PC-9 (cell line): ENCODE measurements at regions not wholly inside any gene's neighbourhood (a gene's known extent, or its start where the extent isn't known, plus 50 kb on each side); places are given as distances from the start of the nearest gene placed in this dataset.
"Not testable (repeated sequence)": the region's sequence is repeated elsewhere in the genome, so short reads cannot be mapped to it uniquely, and the experiment has no call there.

ENCODE experiments used
- BruUV-seq: library from RNA; stranded (reverse); fragments of 400-500 nt; replicated peaks from 2 replicates; lab custom pipeline; 2021; lab: Mats Ljungman, UMichigan
- CTCF ChIA-PET: fragments of 300-600 bp; sonication (Branson Sonifier 250); formaldehyde crosslinking; loops from one replicate; lab custom pipeline; 2022; ENCODE audit warnings: antibody characterized with exemption; lab: Charles Lee
- POLR2A ChIA-PET: fragments of 300-600 bp; sonication (Branson Sonifier 250); formaldehyde crosslinking; loops from one replicate; lab custom pipeline; 2022; ENCODE audit warnings: antibody characterized with exemption; ENCODE audit not compliant: unreplicated experiment; lab: Charles Lee
- DNase-seq, 2 experiments: peaks; one replicate each; pipeline versions ENCODE4 v3.0.0 to v3.0.0-alpha.2; 2015 to 2022; ENCODE audit warnings: mixed read lengths in 1 of 2
- H2AFZ ChIP-seq: fragments of 200-600 bp; sonication (generic); 2 replicates; pipeline ENCODE4 v1.8.1; 2017; ENCODE audit warnings: antibody characterized with exemption
- H3F3A ChIP-seq: fragments of 200-600 bp; sonication (generic); 2 replicates; pipeline ENCODE4 v1.8.1; 2017; ENCODE audit warnings: antibody characterized with exemption, mild to moderate bottlenecking, low read depth; ENCODE audit not compliant: insufficient read depth
- H3K27ac ChIP-seq: fragments of 200-600 bp; sonication (generic); 2 replicates; pipeline ENCODE4 v1.6.1; 2016; ENCODE audit warnings: mixed run types
- H3K27me3 ChIP-seq: fragments of 200-600 bp; sonication (generic); 2 replicates; pipeline ENCODE4 v1.6.1; 2016; ENCODE audit warnings: low read depth, mixed run types; ENCODE audit not compliant: insufficient read depth
- H3K36me3 ChIP-seq: fragments of 200-600 bp; sonication (generic); 2 replicates; pipeline ENCODE4 v1.6.1; 2016; ENCODE audit warnings: low read depth, mixed run types
- H3K4me1 ChIP-seq: fragments of 200-600 bp; sonication (generic); replicated peaks from 2 replicates; pipeline ENCODE4 v1.6.1; 2016; ENCODE audit warnings: mixed run types; ENCODE audit not compliant: insufficient read depth
- H3K4me2 ChIP-seq: fragments of 200-600 bp; sonication (generic); 2 replicates; pipeline ENCODE4 v1.6.1; 2017; ENCODE audit warnings: mixed run types
- H3K4me3 ChIP-seq: fragments of 200-600 bp; sonication (generic); 2 replicates; pipeline ENCODE4 v1.6.1; 2016; ENCODE audit warnings: mixed run types
- H3K79me2 ChIP-seq: fragments of 200-600 bp; sonication (generic); 2 replicates; pipeline ENCODE4 v1.6.1; 2017; ENCODE audit warnings: low read depth, mixed run types
- H3K9me2 ChIP-seq: fragments of 200-600 bp; sonication (generic); 2 replicates; pipeline ENCODE4 v1.8.1; 2017; ENCODE audit warnings: mild to moderate bottlenecking; ENCODE audit not compliant: insufficient read depth
- H3K9me3 ChIP-seq: fragments of 200-600 bp; sonication (generic); 2 replicates; pipeline ENCODE4 v1.8.1; 2016; ENCODE audit warnings: low read depth; ENCODE audit not compliant: insufficient read depth
- H4K20me1 ChIP-seq: fragments of 200-600 bp; sonication (generic); 2 replicates; pipeline ENCODE4 v1.8.1; 2017; ENCODE audit not compliant: insufficient read depth
- intact Hi-C: fragments of 100-400 bp; cut with micrococcal nuclease; formaldehyde crosslinking; loops from one replicate; pipeline ENCODE4 v1.10.0; 2022; ENCODE audit not compliant: unreplicated experiment

- H3K4me3 ChIP-seq, BruUV-seq, CTCF ChIA-PET, POLR2A ChIA-PET, H3K9me3 ChIP-seq, H3K27ac ChIP-seq, H4K20me1 ChIP-seq, H3K27me3 ChIP-seq, H3K4me2 ChIP-seq, H3K9me2 ChIP-seq, H3K4me1 ChIP-seq, H3K36me3 ChIP-seq, DNase-seq, H2AFZ ChIP-seq, intact Hi-C loops, H3F3A ChIP-seq: not testable (repeated sequence)
- peaks cover 35% of the 10 kb centered on the region for H3K79me2 ChIP-seq
These were observed 271.5 kb upstream of the PLGLB2 start for GRCh38 chr2:87476223-87476872.

- not testable (repeated sequence) for BruUV-seq, H3K4me2 ChIP-seq
These were observed 271.0 kb upstream of the PLGLB2 start for GRCh38 chr2:87476936-87477335.

GRCh38 chr2:87477669-87478428 is 270.0 kb upstream of the PLGLB2 start:
- H3K27ac ChIP-seq, BruUV-seq, H4K20me1 ChIP-seq, H3K9me2 ChIP-seq, CTCF ChIA-PET, H3K4me3 ChIP-seq, DNase-seq, POLR2A ChIA-PET, H3F3A ChIP-seq, H3K9me3 ChIP-seq, H3K27me3 ChIP-seq, H2AFZ ChIP-seq, intact Hi-C loops, H3K36me3 ChIP-seq, H3K4me2 ChIP-seq: not testable (repeated sequence)
- H3K4me1 ChIP-seq: peaks cover 11% of the 10 kb centered on the region
- peaks cover 35% of the 10 kb centered on the region for H3K79me2 ChIP-seq

More at GRCh38 chr2:87476936-87477335, 271.0 kb upstream of the PLGLB2 start:
- H3K27ac ChIP-seq, H3K9me3 ChIP-seq, H3K9me2 ChIP-seq, H3K27me3 ChIP-seq, H3K4me3 ChIP-seq, POLR2A ChIA-PET, H3K36me3 ChIP-seq, H2AFZ ChIP-seq, H4K20me1 ChIP-seq, DNase-seq, H3K4me1 ChIP-seq, H3F3A ChIP-seq, CTCF ChIA-PET, intact Hi-C loops: not testable (repeated sequence)
- peaks cover 35% of the 10 kb centered on the region for H3K79me2 ChIP-seq

- BruUV-seq, H3F3A ChIP-seq, H3K9me3 ChIP-seq, H3K4me3 ChIP-seq, H3K36me3 ChIP-seq, H4K20me1 ChIP-seq, H3K27ac ChIP-seq, POLR2A ChIA-PET, H3K4me2 ChIP-seq, H2AFZ ChIP-seq, DNase-seq, CTCF ChIA-PET, intact Hi-C loops, H3K9me2 ChIP-seq, H3K27me3 ChIP-seq: not testable (repeated sequence)
- peaks cover 19% of the 10 kb centered on the region for H3K4me1 ChIP-seq
- H3K79me2 ChIP-seq: peaks cover 42% of the 10 kb centered on the region
These were observed 269.0 kb upstream of the PLGLB2 start for GRCh38 chr2:87478911-87479310.

- DNase-seq: peak; percentile 69 to 81
- Histone ChIP-seq H3K4me1 (peaks cover 41% of the 10 kb centered on the region), H3K79me2 (peaks cover 56% of the 10 kb centered on the region), H3K4me2 (peak overlapping the region; percentile 50), H3K27ac (peak overlapping the region; percentile 74)
- H4K20me1 ChIP-seq, H2AFZ ChIP-seq, CTCF ChIA-PET, H3K9me2 ChIP-seq, H3K27me3 ChIP-seq, H3K36me3 ChIP-seq, BruUV-seq, H3K9me3 ChIP-seq, intact Hi-C loops, H3F3A ChIP-seq, H3K4me3 ChIP-seq, POLR2A ChIA-PET: not testable (repeated sequence)
These were observed 264.7 kb upstream of the PLGLB2 start for GRCh38 chr2:87483093-87483680.

- H3K27me3 ChIP-seq, intact Hi-C loops, POLR2A ChIA-PET, BruUV-seq, H3K36me3 ChIP-seq, H4K20me1 ChIP-seq, H3K4me3 ChIP-seq, H3F3A ChIP-seq, DNase-seq, H3K27ac ChIP-seq, H3K9me3 ChIP-seq, H2AFZ ChIP-seq, H3K9me2 ChIP-seq, CTCF ChIA-PET: not testable (repeated sequence)
- Histone ChIP-seq H3K4me1 (peaks cover 41% of the 10 kb centered on the region), H3K79me2 (peaks cover 66% of the 10 kb centered on the region), H3K4me2 (0 out of 2 replicates have a peak overlapping the region, but pooled peaks have one; percentile 16)
These were observed 263.5 kb upstream of the PLGLB2 start for GRCh38 chr2:87484363-87484762.

- CTCF ChIA-PET, H4K20me1 ChIP-seq, H3K9me3 ChIP-seq, H3K27me3 ChIP-seq, H2AFZ ChIP-seq, BruUV-seq, POLR2A ChIA-PET, H3K36me3 ChIP-seq, intact Hi-C loops, H3K9me2 ChIP-seq, H3F3A ChIP-seq, H3K4me3 ChIP-seq: not testable (repeated sequence)
- peak in 1 of 2 experiments; percentile 35 for DNase-seq
- peaks cover 41% of the 10 kb centered on the region for H3K4me1 ChIP-seq
- H3K4me2 ChIP-seq: peak overlapping the region; percentile 49
- peaks cover 66% of the 10 kb centered on the region for H3K79me2 ChIP-seq
- peak overlapping the region; percentile 57 for H3K27ac ChIP-seq
These were observed 262.4 kb upstream of the PLGLB2 start for GRCh38 chr2:87485455-87485854.
